AG10803 (cell line): ENCODE measurements at regions not wholly inside any gene's neighbourhood (a gene's known extent, or its start where the extent isn't known, plus 50 kb on each side); places are given as distances from the start of the nearest gene placed in this dataset.
"Not testable (repeated sequence)": the region's sequence is repeated elsewhere in the genome, so short reads cannot be mapped to it uniquely, and the experiment has no call there.

ENCODE experiments used
- DNase-seq: peaks from one replicate; pipeline ENCODE4 v3.0.0; 2010; ENCODE audit warnings: low read depth
- H3K4me3 ChIP-seq: 2 replicates; pipeline ENCODE4 v1.5.1; 2011; ENCODE audit warnings: mild to moderate bottlenecking, low read length, control low read depth
- TF ChIP-seq, protein P1 (sequence below): conservative IDR thresholded peaks from 2 replicates; pipeline ENCODE4 v1.5.1; 2011; ENCODE audit warnings: mild to moderate bottlenecking, low read length, control low read depth, inconsistent platforms

DNA sequence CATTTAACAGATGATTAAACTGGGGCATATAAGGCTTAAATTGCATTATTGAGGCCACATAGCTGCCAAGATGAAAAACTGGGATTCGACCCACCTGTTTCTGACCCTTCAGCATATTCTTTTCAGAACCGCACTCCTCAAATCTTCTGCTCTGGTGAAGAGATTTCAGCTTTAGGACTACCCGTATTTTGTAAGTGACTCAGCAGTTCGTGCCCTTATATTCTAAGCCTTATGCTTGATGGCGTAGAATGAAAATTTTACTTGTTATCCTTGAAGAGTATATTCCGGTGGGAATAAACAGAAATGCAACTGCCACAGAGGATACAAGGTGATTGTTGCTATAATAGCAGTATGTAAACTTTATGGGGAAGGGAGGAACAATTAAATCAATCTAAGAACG is 657.1 kb downstream of the DOK5 start:
- TF ChIP-seq, protein P1, sequence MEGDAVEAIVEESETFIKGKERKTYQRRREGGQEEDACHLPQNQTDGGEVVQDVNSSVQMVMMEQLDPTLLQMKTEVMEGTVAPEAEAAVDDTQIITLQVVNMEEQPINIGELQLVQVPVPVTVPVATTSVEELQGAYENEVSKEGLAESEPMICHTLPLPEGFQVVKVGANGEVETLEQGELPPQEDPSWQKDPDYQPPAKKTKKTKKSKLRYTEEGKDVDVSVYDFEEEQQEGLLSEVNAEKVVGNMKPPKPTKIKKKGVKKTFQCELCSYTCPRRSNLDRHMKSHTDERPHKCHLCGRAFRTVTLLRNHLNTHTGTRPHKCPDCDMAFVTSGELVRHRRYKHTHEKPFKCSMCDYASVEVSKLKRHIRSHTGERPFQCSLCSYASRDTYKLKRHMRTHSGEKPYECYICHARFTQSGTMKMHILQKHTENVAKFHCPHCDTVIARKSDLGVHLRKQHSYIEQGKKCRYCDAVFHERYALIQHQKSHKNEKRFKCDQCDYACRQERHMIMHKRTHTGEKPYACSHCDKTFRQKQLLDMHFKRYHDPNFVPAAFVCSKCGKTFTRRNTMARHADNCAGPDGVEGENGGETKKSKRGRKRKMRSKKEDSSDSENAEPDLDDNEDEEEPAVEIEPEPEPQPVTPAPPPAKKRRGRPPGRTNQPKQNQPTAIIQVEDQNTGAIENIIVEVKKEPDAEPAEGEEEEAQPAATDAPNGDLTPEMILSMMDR = no peak
- H3K4me3 ChIP-seq = no peak overlapping the region
- no peak for DNase-seq

DNA sequence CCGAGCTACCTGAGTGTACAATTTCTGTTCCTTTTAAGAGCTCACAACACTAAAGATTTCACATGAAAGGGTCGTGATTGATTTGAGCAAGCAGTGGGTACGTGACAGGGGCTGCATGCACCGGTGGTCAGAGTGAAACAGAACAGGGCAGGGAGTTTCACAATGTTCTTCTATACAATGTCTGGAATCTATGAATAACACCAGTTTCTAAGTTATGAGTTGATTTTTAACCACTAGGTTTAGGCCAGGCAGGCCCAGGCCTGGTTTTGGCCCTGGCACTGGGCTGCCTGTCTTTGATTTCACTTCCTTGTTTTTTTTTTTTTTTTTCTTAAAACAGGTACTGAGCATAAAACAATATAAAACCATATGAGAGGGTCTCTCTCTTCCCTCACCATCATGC is 642.2 kb downstream of the DOK5 start:
- not testable (repeated sequence) for DNase-seq, H3K4me3 ChIP-seq

DNA sequence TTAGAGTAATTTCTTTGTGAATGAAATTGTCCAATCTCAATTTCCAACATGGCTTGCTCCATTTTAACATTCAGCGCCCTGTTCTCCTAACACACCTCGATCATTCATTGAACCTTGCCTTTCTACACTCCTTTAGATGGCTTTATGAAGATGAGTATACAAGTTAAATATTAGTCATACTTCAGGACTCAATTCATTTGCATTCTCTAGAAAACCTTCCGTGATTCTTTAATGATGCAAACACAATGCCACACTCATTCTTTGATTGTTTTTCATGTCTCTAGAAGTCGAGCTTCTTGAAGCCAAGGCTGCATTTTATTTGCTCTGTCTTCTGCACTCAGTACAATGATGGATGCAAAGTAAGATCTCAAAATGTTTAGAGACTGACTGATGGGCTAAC is 641.2 kb downstream of the DOK5 start:
- no peak for DNase-seq
- TF ChIP-seq, protein P1 = no peak
- no peak overlapping the region for H3K4me3 ChIP-seq

DNA sequence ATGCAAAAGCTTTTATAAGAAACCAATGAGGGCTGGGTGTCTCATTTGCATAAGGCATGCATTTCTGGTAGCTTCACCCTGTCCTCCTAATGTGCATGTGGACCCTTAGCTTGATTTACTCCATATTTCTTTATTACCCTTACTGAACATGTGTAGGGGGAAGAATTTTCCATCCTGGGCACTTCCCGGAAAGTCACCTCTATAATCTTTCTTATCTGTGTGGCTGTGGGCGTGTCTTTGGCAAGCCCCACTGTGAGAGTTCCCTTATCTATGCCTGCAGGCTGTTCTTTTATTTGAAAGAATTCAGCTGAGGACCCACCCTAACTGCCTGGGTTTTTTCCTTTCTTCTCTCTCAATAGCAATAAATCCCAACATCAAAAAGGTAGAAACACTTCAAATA is 627.8 kb downstream of the DOK5 start:
- DNase-seq = no peak
- TF ChIP-seq, protein P1 = no peak
- H3K4me3 ChIP-seq = no peak overlapping the region

DNA sequence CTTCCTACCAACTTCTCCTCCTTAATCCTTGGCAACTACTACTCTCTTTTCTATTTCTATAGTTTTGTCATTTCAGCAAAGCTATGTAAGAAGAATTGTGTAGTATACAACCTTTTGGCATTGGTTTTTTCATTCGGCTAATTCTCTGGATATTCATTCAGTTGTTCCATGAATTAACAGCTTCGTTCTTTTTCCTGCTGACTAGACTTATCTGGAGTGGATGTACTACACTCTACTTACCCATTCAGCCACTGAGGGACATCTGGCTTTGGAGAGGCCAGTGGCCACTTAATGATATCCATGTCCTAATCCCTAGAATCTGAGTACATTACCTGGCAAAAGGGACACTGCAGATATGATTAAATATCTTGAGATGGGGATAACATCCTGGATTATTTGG is 623.9 kb downstream of the DOK5 start:
- H3K4me3 ChIP-seq = no peak overlapping the region
- DNase-seq = no peak
- TF ChIP-seq, protein P1 = no peak

DNA sequence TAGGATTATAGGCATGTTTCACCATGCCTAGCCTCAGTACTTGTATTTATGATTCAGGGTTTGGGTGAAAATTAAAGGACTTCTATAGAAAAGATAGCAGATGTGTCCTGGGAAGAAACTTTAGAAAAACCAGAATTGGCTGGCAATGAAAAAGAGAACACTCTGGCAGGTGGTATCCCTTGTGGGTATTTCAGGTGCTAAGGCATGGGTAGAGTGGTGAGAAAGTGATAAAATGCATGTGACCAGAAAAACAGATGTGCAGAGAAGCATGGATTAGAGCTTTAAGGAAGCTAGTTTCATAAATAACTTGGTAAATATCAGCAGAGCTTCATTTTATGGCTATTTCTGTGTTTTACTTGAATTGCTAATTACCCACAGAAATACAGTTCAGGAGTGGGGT is 622.2 kb downstream of the DOK5 start:
- DNase-seq = no peak
- no peak overlapping the region for H3K4me3 ChIP-seq
- TF ChIP-seq, protein P1 = no peak

DNA sequence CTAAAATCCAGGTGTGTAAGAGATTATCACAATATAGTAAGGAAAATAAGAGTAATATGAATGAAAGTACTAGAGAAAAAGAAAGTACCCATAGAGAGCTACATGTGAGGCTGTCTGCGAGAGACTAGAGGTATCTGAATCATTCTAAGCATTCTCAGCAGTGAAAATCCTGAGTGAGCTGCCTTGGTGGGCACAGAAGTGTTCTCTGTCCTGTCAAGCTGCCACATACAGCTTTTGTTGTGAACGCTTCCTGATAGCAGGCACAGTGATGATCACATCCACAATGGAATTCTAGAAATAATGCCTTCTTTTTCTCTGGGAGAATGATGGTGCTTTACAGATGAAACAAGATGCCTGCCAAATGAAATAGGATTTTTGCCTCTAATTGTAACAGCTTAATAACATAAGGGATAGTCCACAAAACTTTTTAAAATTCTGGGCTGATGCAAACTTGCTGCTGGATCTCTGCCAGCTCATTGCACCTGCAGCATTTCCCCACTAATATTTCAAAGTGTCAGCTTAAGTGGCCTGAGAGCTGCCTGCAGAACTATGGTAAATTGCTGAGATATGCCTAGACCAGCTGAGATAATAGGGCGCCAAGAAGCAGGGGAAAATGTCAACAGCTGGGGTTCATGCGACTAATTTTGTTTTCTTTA is 620.5 kb downstream of the DOK5 start:
- no peak overlapping the region for H3K4me3 ChIP-seq
- DNase-seq = no peak
- TF ChIP-seq, protein P1 = no peak
